ENCODE measurements at regions not wholly inside any gene's neighbourhood (a gene's known extent, or its start where the extent isn't known, plus 50 kb on each side); places are given as distances from the start of the nearest gene placed in this dataset.
"Not testable (repeated sequence)": the region's sequence is repeated elsewhere in the genome, so short reads cannot be mapped to it uniquely, and the experiment has no call there.

DNA sequence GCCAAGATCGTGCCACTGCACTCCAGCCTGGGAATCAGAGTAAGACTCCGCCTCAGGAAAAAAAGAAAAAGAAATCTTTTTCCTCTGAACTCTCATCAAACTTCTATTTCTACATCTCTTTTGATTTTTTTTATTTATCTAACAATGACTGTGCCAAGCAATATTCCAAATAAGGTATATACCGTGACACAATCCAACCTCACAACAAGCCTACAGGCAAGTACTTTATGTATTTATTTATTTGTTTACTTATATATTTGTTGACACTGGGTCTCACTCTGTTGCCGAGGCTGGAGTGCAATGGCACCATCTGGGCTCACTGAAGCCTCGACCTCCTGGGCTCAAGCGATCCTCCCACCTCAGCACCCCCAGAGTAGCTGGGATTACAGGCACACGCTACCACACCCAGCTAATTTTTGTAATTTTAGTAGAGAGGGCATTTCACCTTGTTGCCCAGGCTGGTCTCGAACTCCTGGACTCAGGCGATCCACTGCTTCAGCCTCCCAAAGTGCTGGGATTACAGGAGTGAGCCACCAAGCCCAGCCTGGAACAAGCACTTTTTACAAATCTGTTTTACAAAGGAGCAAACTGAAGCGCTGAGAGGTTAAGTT lies 94.9 kb upstream of the CHD2 start:
- DNase-seq, result no peak

DNA sequence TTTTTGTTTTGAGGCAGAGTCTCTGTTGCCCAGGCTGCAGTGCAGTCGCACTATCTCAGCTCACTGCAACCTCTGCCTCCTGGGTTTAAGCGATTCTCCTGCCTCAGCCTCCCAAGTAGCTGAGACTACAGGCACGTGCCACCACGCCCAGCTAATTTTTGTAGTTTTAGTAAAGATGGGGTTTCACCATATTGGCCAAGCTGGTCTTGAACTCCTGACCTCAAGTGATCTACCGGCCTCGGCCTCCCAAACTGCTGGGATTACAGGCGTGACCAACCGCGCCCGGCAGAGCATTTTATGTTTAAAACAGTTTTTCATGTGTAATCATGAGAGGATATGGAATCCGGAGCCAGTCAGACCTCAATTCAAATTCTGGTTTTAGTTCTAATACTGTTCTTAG lies 94.0 kb upstream of the CHD2 start:
- not testable (repeated sequence) for DNase-seq

GRCh38 chr15:92806763-92807162 lies 93.4 kb upstream of the CHD2 start:
- no peak for DNase-seq

- DNase-seq, result peak; percentile 27
Measured at GRCh38 chr15:92807971-92808571, 92.1 kb upstream of the CHD2 start.

- DNase-seq, result no peak
Measured at GRCh38 chr15:92808598-92809063, 91.5 kb upstream of the CHD2 start.

DNA sequence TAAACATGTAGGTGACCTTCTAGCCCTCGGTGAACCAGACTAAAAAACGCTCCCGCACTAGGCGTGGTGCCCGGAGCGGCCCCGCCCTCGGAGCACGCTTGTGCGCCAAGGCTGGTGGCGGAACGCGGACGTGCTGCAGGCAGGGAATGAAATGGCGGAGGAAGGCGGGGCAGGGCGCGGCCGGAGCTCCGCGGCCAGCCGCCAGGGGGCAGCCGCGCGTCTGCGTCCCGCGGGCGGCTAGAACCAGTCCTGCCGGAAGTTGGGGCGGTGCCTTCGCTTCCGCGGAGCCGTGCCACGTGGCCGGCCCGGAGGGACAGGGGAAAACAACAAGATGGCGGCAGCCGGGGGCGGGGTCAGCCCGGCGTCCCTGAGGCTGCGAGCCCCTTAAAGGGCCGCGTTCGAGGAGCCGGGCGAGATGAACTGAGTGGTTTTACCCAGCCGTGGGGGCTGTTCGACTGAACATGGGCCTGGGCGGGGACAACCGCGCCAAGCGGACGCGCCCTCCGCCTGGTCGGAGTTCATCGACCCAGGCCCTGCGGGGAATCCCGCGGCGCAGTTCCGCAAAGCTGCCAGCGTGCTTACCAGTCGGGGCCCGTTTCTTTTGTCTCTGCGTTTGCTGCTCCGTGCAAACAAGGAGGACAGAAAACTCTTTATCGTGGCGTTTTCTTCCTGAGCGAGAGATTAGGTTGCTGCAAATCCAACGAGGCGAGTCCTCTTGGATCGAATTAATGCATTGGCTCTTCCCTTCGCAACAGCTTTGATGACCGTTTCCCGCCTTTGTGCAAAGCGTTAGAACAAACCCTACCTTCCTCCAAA lies 90.9 kb upstream of the CHD2 start:
- DNase-seq, result peak; percentile 92

DNA sequence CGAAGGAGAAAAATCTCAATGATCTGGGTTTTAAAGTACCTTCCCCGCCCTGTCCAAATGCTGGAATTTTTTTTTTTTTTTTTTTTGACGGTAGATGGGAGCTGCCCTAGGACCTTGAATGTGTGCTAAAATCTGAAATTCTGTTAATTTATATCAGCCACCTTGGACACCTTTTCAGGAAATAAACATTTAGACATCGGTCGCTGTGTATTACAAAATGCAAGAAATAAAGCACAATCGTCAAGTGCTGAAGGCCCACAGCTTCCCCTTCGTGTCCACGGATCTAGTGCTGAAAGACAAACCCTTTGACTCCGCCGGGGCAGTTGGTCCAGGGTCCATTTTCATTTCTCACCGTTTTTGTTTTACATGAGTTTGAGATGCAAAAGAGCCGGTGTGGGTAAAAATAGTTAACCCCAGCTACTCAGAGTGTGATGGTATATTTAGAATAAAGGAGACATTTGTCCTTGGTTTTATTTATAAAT lies 90.2 kb upstream of the CHD2 start:
- DNase-seq, result peak; percentile 65

DNA sequence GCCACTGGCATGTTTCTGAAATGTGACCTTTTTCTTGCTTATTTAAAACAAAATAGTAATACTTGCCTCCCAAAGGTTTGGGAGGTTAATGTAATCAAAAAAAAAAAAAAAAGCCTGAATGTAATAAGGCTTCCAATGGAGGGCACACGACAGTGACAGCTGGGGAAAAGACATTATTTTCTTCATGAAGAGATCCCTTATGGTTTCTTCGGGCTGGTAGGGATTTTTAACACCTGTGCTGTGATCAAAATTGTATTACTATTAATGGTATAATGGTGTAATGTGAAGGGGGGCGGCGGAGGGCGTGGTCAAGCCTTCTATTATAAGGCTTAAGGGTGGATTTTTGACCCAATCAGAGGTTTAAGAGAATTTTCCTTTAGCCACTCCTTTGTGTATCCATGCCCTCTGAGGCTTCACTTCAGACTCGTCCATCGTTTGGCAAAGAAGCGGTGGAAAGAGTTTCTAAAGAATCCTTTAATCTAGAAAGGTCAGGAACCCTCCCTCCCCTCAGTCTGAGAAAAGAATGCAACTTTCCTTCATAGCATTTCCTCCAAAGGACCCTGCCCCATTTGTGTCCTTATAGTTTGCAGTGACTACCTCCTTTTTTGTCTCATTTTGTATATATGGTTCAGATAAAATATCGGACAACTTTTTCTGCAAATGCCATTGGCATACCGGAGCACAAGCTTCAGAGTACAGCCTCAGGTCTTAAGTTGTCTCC lies 89.5 kb upstream of the CHD2 start:
- DNase-seq, result peak; percentile 72

DNA sequence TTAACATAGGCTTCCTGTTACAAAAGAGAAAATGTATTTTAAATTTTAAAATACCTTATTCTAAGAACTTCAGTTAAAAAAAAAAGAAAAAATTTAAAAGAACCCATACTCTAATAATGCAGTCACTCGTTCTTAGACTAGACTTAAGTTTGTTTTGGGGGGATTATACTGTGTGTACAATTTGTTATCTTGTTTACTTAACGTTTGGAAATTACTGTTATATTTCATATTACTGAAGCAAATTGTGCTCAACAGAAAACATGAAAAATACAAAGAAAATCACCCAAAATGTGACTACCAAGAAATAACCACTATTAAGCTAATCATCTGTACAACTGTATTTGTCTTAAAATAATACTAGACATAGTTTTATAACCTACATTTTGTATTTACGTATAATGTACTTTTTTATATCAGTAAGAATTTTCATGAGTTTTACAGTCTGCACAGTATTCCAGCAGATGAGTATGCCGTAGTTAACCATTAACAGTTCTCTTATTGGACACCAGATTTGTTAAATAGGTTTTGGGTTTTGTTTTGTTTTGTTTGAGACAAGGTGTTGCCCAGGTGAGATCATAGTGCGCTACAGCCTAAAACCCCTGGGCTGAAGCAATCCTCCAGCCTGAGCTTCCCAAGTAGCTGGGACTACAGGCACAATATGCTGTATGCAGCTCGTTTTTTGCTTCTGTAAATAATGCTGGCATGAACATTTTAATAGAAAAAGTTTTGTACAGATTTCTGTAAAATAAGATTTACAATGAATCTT lies 88.8 kb upstream of the CHD2 start:
- DNase-seq, result peak; percentile 44

GRCh38 chr15:92812271-92812670 lies 87.9 kb upstream of the CHD2 start:
- DNase-seq, result no peak

DNA sequence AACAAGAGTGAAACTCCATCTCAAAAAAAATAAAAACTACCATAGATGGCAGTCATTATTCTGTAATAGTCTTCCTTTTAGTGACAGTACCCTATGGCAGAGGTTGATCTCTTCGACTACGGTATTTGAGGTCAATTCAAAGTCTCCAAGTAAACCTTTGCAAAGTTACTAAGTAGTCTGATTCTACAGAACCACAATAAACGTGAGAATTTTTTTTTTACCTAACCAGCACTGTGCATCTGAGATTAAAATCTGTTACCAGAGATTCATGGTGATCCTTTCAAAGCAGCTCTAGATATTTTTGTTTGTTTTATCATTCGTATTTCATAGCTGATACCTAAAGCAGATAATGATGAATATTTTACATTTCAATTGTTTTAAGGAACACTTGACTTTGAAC lies 86.6 kb upstream of the CHD2 start:
- DNase-seq, result no peak

DNA sequence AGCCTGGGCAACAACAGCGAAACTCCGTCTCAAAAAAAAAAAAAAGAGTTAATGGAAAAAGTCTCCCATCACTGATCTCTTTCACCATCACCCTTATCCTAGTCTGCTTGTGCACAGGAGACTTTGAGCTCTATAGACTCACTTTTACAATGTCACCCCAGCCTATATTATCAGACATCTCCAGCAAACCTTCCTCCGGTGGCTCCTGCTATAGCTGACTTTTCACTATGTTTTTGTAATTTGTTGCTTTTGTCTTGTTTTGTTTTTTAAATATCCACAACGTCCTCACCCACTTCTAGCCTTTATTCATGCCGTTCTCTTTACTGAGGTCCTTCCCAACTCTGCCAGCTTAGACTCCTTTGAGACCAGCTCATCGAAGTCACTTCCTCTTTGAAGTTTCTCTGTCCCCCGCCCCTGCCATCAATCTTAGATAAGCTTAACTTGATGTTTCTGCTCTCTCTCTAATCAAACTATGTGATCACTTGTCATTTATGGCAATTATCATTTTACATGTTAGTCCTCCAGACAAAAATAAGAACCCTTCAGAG lies 82.7 kb upstream of the CHD2 start:
- peak; percentile 23 for DNase-seq

GRCh38 chr15:92818651-92819277 lies 81.4 kb upstream of the CHD2 start:
- DNase-seq, result peak; percentile 76

DNA sequence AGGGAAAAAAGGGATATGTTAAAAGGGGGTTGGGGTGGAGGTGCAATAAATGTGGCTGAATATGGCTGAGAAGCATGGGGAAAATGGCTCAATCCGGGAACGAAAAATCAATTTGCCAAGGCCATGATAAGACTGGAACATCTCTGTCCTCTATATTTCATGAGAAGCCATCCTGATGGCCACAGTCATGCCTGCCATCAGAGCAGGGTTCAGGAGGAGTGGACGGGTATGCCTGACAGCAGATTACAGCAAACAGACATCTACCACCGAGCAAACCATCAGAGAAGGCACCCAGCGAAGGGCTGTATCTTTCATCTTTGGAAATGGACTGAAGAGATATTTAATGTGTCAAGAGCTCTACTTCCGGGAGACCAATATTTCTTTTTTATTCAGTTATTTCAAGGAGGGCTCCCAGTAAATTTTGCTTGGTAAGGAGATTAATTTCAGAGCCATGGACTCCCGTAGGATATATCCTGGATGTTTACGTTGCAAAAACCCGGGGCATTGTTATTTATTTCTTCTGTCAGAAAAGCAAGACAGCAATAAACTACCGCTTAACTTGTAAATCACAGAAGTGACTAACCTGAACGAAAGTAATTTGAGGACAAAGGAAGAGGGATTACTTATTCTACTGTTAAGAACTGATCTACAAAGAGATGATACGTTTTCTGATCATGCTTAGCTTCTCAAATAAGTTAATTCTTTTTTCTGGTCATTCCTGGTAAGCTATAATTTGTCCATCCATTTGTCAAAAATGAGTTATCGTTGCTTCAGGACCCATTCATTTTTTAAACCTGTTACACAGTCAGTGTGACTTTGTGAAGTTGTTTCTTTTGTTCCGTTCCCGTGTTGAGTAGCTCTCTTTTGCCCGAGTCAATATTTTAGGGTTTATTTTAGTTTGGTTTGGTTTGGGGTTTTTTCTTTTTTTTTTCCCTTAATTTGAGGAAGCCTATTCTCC lies 80.6 kb upstream of the CHD2 start:
- peak; percentile 81 for DNase-seq

GRCh38 chr15:92820236-92821021 lies 79.7 kb upstream of the CHD2 start:
- peak; percentile 91 for DNase-seq

GRCh38 chr15:92821491-92822116 lies 78.5 kb upstream of the CHD2 start:
- no peak for DNase-seq

- no peak for DNase-seq
Measured at GRCh38 chr15:92822216-92823144, 77.6 kb upstream of the CHD2 start.

DNA sequence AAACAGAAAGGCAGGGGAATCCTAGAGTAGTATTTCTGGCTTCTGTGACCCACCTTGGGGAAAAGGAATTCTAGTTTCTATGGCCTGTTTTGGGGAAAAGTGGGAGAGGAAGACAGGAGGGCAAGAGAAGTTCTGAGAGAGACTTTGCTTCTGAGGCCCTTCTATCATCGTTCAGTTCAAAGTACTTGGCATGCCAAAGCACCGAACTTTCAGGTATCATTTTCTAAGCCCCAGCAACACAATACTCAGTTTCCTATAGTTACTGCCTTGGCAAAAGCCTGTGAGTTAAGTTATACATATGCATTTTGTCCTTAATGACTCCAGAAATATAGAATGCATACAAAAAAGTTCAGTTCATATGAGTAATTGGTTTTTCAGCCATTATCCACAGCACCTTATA lies 74.1 kb upstream of the CHD2 start:
- no peak for DNase-seq
